NCI-H82 treated with DMSO at 0.1 percent for 48 hours (cell line): ENCODE measurements at regions not wholly inside any gene's neighbourhood (a gene's known extent, or its start where the extent isn't known, plus 50 kb on each side); places are given as distances from the start of the nearest gene placed in this dataset.

ENCODE experiments used
- DNase-seq: peaks from one replicate; lab custom pipeline; 2025; ENCODE audit not compliant: unreplicated experiment; lab: John Stamatoyannopoulos, UW

DNA sequence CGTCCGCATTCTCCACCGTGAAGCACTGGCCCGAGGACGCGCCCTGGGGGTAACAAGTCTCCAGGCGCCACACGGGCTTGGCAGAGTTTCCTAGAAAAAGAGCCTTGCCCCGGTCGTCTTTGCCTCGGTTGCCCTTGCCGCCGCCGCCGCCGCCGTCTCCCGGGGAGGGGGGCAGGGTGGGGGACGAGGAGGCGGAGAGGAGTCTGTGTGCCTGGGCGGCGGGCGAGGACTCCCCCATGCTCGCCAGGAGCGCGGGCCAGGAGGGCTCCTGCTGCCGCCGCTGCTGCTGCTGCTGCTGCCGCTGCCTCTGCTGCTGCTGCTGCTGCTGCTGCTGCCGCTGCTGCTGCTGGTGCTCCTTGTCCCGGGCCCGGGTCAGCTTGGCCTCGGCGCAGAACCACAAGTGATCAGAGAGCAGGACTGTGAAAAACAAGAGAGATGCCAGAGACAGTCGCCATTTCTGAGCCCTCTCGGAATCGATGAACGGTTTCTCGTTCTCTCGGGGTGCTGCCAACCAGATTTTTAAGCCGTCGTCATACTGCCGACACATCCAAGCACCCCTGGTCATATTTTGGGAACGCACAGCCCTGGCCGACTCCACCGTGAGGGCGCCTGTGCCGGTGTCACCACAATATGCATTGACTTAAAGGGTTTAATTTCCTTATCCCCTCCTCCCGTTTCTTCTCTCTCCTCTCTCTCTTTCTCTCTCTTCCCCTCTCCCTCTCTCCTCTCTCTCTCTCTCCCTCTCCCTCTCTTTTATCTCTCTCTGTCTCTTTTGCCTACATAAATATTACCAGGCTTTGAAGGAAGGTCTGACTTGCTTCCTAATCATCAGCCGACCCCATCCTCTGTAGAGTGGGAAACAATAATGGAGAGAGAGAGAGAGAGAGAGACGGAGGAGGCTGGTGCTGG is 349.1 kb downstream of the LIG4 start:
- DNase-seq: no peak

DNA sequence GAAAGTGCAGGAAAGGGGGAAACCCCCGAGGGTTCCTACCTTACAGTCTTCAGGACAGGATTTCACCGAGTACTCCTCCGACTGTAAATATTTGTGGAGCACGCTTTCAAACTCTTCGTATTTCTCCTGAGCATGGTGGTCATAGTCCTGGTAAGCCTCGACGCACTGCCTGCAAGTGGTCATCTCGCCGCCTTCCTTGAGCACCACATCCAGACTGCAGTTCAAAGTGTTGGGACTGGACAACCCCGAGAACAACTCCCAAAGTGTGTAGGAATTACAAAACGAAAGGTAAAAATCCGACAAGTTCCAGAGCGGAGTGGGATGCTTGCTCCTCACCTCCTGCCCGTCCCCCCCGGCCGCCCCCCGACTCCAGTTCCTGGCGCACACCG is 349.7 kb downstream of the LIG4 start:
- DNase-seq: no peak

DNA sequence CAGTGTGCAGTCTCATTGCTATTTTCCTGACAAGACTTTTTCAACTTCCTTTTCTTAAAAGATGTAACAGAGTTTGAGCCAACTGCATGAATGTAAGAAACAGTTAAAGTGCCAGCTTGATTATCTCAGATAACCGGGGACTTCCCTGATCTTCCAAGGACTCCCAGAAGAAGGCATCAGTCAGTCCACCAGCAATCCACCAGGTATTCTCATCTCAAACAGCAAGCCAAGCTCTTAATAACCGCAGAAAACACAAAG is 350.1 kb downstream of the LIG4 start:
- DNase-seq: no peak

DNA sequence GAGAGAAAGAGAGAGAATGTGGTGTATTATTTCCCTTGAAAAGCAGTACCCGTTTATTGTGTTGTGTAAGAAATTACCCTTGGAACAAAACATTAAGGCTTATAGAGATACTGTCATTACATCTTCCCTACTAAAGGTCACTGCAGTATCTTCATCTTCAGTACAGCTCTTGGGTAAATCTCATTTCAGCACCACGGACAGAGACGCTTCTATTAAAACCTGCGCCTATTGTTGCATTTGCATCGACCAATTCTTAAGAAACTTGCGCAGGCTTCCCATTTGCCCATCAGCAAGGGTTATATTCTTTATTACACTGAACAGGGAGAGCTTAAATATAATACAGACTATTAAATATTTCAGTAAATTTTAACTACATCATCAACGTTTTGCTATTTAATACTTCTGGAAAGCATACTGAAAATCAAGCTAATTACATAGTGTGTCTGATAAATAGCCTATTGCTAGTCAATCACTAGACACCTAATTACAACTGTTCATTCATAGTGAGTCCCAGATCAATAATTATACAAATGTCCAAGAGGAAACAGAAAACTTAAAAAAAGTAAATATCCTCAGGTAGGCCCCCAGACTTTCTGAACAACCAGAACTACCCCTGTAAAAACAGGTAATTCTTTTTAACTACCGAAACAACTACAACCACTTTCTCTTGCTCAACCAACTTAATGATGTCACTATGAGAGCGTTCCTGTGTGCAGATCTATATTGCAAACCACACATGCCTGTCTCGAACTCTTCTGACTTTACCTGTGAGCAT is 350.6 kb downstream of the LIG4 start:
- DNase-seq: no peak

DNA sequence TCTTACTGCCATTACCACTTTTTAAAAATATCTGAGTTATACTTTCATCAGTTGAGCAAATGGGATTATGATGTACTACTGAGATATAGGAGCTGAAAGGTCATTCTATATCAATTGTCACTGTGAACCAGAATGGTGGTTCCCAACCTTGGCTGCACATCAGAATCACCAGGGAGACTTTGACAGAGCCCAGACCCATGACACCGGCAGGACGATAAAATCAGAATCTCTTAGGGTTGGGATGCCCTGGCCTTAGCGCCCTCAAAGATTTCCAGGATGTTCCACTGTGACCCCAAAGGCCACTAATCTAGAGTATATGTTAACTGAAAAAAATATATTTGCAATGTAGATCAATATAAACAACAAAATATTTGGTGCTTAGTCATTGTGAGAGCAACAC is 355.1 kb downstream of the LIG4 start:
- DNase-seq: no peak

DNA sequence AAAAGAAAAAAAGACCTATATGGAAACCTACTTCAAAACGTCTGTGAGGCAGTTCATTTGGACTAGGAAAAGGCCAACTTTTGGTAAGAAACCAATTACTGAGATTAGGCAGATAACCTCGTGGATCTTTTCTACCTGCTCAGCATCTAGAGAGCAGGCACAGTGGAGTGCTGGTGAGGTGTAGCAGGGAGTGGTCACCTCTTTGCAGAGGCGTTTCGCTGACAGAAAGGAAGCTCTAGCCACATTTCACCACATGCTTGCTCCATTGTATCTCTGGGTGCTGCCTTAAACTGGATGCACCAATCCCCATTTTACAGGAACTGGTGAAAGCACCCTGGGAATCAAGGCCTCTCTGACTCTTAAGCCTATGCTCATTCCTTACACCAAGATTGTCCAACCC is 360.5 kb downstream of the LIG4 start:
- DNase-seq: no peak

DNA sequence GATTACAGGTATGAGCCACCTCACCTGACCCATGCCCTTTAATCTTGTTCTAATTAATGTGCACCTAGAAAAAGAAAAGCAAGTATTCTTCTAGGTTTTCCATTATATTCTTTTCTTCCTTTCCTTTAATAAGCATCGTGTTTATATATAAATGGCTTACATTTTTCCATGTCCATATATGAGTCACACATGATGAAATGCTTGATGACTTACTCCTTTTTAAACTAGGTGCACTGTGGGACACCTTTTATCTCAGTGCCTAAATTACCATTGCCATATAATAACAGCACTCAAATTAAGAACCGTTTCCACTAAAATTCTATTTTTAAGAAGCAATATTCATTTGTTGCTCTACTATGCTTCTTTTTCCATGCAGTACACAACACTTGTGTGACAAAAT is 363.3 kb downstream of the LIG4 start:
- DNase-seq: no peak

- DNase-seq: no peak
Observed at GRCh38 chr13:107851670-107852069, 363.7 kb downstream of the LIG4 start.

DNA sequence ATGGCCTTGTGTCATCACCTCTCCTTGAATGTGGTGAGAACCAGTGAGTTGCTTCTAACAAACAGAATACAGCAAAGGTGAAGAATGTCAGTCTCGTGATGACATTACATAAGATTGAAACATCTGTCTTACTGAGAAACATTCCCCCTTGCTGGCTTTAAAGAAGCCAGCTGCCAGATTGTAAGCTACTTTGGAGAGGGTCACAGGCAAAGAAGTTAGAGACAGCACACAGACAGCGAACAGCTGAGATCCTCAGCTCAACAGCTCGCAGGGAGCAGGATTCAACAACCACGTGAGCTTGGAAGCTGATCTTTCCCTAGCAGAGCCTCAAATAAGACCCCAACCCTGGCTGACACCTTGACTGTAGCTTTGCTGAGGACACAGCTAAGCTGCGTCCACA is 367.9 kb downstream of the LIG4 start:
- peak; percentile 99 for DNase-seq

GRCh38 chr13:107846642-107847041 is 368.7 kb downstream of the LIG4 start:
- peak; percentile 96 for DNase-seq

GRCh38 chr13:107845911-107846310 is 369.4 kb downstream of the LIG4 start:
- no peak for DNase-seq

DNA sequence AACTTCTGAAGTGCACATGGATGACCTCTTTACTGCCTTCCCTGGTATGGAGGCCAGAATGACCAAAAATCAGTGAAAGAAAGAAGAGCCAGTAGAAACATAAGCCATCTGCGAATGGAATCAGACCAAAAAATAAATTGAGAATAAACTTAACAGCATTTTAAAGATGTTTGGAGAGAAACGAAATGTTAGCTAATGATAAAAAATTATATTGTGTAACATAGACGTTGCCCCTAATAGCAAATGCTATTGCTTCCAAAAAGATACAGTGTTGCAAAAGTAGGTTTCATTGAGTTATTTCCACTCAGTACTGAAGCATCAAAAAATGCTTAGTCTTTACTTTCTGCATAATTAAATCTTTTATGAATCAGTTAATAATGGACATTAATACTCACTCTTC is 371.7 kb downstream of the LIG4 start:
- no peak for DNase-seq

- no peak for DNase-seq
Observed at GRCh38 chr13:107843281-107843680, 372.1 kb downstream of the LIG4 start.

DNA sequence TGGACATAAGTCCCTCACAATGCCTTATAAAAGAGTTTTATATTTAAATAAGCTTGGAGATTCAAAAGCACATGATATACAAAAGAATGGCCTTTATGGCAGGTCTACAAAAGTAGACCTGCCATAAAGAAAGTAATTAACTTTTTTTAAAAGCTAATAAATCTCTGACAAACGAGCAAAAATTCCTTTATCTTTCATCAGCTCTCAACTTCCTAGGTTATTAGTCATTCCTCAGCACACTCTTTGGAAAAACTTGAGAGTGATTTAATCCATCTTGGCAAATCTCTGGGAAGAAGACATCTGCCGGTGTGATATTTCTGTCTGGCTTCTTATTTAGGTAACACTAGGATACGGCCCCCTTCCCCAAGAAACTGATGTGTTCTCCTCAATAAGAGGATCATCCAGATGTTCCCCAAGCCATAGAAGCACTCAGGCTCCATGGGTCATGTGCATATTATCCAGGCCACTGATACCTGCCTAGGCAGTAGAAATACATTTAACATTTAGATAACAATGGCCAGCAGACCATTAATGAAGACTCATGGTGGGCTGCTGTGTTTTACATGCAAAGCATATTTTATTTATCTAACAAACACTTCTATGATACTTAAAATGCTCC is 372.7 kb downstream of the LIG4 start:
- peak; percentile 82 for DNase-seq

- DNase-seq: no peak
Observed at GRCh38 chr13:107838588-107839161, 376.7 kb downstream of the LIG4 start.

DNA sequence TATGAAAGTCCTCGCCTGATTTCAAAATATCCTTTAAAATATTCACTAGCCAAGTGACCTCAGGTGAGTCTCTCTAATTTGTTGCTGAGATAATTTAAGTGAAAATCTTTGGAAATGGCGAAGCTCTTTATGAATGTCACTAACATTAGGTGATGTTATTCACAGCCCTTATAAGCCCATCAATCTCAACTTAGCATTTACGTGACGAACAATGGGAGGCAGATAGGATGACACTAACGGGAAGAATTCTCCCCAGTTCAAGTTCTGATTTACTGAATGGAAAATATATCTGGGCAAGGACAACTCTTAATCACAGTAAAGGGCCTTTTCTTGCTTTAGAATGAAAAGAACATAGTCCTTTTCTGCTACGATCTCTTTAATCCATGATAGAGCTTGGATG is 378.7 kb downstream of the LIG4 start:
- no peak for DNase-seq

DNA sequence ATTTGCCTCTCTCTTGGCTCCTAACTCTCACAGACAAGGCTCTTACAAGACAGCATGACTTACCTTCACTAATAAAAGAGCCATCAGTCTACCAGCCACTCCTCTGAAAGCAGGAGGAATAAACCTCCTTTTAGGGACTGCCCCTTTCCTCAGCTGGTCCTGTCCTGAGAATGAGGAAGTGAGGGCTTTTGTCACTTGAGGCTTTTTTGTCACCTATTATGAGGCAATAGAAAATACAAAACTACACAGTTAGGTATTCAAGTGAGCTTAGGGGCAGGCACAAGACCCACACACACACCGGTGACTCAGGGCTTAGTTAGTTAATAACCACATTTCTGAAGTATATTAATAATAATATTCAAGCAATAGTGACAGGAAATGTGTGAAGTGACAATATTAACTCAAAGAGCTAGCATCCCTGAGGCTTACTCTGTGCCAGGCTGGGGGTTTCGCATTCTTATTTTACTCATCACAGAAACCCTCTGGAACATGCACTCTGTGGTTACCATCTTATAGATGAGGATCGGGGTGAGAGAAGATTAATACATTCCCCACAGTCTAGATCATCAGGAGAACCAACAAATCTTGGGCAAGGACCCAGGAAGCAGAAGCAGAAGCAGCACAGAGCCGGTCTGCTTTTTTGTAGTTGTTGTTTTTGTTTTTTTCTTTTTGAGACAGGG is 379.9 kb downstream of the LIG4 start:
- DNase-seq: no peak

- no peak for DNase-seq
Observed at GRCh38 chr13:107834717-107835116, 380.6 kb downstream of the LIG4 start.

DNA sequence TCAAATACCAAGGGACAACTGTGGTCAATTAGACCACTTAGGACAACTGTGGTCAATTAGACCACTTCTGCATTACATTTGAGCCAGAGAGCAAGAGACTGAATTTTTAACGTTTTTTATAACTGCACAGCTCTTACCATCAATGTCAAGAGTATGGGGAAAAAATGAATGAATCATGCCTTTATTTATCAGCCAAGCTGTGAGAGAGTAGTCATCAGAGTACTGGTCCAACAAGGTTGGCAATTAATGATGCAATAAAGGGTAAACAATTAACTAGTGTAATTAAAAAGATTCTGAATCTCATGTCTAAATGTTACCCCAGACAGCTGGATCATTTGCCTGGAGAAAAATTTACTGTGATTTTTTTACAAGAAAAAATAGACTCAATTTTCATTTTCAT is 381.1 kb downstream of the LIG4 start:
- no peak for DNase-seq

GRCh38 chr13:107832500-107833100 is 382.7 kb downstream of the LIG4 start:
- no peak for DNase-seq

- DNase-seq: no peak
Observed at GRCh38 chr13:107830804-107831203, 384.5 kb downstream of the LIG4 start.
